ENCODE measurements at regions not wholly inside any gene's neighbourhood (a gene's known extent, or its start where the extent isn't known, plus 50 kb on each side); places are given as distances from the start of the nearest gene placed in this dataset.

DNA sequence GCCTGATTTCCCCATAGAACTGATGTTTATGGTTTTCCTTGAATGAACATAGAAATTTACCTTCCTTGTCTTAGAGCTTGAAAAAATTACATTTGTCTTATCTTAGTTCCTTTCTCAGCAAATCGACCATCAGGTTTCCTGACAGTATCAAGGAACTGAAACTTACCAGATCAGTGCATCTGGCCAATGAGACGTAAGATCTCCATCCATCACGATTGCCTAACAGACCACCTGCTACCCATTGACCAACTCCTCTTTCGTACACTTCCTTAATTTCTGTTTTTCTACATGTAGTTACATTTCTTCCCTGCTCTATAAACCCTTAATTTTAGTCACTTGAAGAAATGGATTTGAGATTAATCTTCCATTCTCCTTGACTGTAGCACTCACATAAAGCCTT lies 57.4 kb upstream of the TMPRSS15 start:
- Mint-ChIP-seq H3K27ac (no peak overlapping the region), H3K4me1 (no peaks in the 10 kb centered on the region), H3K27me3 (no peaks in the 10 kb centered on the region), H3K9me3 (peaks cover 26% of the 10 kb centered on the region), H3K4me3 (no peak overlapping the region), H3K36me3 (ENCODE audit: low read depth) (no peaks in the 10 kb centered on the region)
- DNase-seq = no peak
- ChIA-PET CTCF (no interaction called here), POLR2A (no interaction called here)

DNA sequence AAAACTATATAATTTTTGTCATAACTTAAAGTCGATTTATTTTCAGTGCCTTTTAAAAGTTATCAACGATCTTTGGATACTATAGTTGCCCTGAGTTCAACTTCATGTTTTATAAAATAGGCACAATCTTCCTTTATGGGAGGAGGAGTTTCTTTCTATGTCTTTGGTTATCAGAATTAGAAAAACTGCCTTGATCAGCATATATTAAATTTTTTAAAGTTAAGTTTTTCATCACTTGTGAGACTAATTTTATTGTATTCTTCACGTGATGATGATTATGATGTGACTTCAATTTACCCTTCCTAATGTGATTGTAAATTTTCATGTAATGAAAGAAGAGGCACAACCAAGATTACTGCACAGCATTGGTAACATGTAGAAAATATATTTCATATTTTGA lies 58.2 kb upstream of the TMPRSS15 start:
- POLR2A ChIA-PET = no interaction called here
- Mint-ChIP-seq H3K36me3 (ENCODE audit: low read depth) (no peaks in the 10 kb centered on the region), H3K4me3 (no peak overlapping the region), H3K27me3 (no peaks in the 10 kb centered on the region), H3K27ac (no peak overlapping the region), H3K4me1 (no peaks in the 10 kb centered on the region), H3K9me3 (peaks cover 30% of the 10 kb centered on the region)
- no peak for DNase-seq
- CTCF ChIA-PET = no interaction called here

GRCh38 chr21:18467715-18468114 lies 64.1 kb upstream of the TMPRSS15 start:
- POLR2A ChIA-PET = no interaction called here
- peaks cover 20% of the 10 kb centered on the region for H3K9me3 Mint-ChIP-seq
- H3K27ac Mint-ChIP-seq = no peak overlapping the region
- no peaks in the 10 kb centered on the region for H3K27me3 Mint-ChIP-seq
- CTCF ChIA-PET = no interaction called here
- no peaks in the 10 kb centered on the region for H3K36me3 Mint-ChIP-seq (ENCODE audit: low read depth)
- no peaks in the 10 kb centered on the region for H3K4me1 Mint-ChIP-seq
- H3K4me3 Mint-ChIP-seq = no peak overlapping the region
- no peak for DNase-seq

DNA sequence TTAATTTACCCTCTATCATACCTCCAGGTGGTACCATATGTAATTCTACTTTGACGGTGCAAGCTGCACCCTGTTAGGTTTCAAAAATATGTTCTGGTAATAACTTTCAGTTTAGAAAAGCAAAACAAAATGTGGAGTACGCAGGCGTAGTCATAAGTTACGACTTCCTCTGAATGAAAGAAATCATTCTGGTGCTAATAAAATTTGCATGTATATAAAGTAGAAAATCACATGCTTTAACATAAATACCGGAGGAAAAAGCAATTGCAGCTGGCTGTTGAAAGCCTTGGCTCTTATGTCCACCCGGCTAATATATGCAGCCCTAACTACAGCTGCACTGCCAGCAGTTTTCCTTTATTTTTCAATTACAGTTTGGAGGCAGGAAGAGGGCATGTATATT lies 65.2 kb upstream of the TMPRSS15 start:
- Mint-ChIP-seq H3K36me3 (ENCODE audit: low read depth) (no peaks in the 10 kb centered on the region), H3K4me3 (no peak overlapping the region), H3K4me1 (no peaks in the 10 kb centered on the region), H3K27me3 (no peaks in the 10 kb centered on the region), H3K27ac (no peak overlapping the region), H3K9me3 (peaks cover 11% of the 10 kb centered on the region)
- DNase-seq = no peak
- CTCF ChIA-PET = no interaction called here
- POLR2A ChIA-PET = no interaction called here

DNA sequence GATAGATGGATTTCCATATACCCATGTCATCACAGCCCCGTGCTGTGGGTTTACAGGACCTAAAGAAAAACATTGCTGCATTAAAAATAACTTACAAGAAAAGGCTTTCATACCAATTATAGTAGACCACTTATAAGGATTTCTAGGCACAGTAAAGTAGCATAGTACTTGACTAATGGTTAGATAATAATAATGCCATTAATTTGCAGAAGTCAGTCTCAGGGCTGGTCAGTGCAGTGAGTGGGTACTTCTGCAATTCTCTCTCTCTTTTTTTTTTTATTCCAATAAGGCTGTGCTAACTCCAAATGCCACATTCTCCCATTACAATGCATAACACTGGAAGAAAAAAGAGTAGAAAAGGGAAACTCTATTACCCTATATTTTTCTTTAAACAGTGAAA lies 73.1 kb upstream of the TMPRSS15 start:
- peaks cover 9% of the 10 kb centered on the region for H3K9me3 Mint-ChIP-seq
- DNase-seq = no peak
- ChIA-PET CTCF (no interaction called here), POLR2A (no interaction called here)
- no peaks in the 10 kb centered on the region for H3K36me3 Mint-ChIP-seq (ENCODE audit: low read depth)
- H3K4me1 Mint-ChIP-seq = no peaks in the 10 kb centered on the region
- no peaks in the 10 kb centered on the region for H3K27me3 Mint-ChIP-seq
- H3K4me3 Mint-ChIP-seq = no peak overlapping the region
- no peak overlapping the region for H3K27ac Mint-ChIP-seq

DNA sequence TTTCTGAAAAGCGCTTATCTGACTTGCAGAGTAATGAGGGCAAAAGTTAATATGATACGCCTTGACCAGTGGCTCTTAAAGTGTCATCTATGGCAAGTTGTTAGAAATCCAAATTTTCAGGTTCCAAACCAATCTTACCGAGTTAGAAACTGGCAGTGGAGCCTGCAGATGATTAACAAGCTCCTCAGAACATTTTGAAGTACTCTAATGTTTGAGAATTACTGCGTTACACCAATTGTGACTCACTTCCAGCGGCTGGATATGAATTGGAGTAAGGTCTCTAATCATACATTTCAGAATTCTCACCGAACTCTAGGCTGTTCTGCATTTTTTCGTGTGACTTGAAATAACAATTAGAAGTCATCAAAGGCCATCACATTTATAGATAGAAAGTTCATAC lies 73.5 kb upstream of the TMPRSS15 start:
- H3K27me3 Mint-ChIP-seq = no peaks in the 10 kb centered on the region
- CTCF ChIA-PET = no interaction called here
- H3K4me1 Mint-ChIP-seq = no peaks in the 10 kb centered on the region
- H3K4me3 Mint-ChIP-seq = no peak overlapping the region
- POLR2A ChIA-PET = no interaction called here
- no peak overlapping the region for H3K27ac Mint-ChIP-seq
- peaks cover 9% of the 10 kb centered on the region for H3K9me3 Mint-ChIP-seq
- H3K36me3 Mint-ChIP-seq (ENCODE audit: low read depth) = no peaks in the 10 kb centered on the region
- no peak for DNase-seq

DNA sequence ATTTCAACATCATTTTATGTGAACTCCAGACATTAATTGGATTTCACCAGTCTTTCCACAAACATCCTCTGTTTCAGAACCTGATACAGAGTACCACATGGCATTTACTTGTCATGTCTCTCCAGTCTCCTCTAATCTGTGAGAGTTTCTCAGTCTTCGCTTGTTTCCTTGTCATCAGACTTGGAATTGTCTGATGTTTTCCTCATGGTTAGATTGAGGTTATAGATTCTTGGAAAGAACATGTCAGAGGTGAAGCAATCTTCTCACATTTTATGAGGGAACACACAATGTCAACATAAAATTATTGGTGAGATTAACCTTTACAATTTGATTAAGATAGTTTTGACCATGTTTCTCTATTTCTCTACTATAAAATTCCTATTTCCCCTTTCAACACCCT lies 74.9 kb upstream of the TMPRSS15 start:
- no peaks in the 10 kb centered on the region for H3K36me3 Mint-ChIP-seq (ENCODE audit: low read depth)
- H3K27ac Mint-ChIP-seq = no peak overlapping the region
- ChIA-PET CTCF (no interaction called here), POLR2A (no interaction called here)
- no peak for DNase-seq
- no peak overlapping the region for H3K4me3 Mint-ChIP-seq
- no peaks in the 10 kb centered on the region for H3K27me3 Mint-ChIP-seq
- H3K9me3 Mint-ChIP-seq = peaks cover 9% of the 10 kb centered on the region
- H3K4me1 Mint-ChIP-seq = no peaks in the 10 kb centered on the region

DNA sequence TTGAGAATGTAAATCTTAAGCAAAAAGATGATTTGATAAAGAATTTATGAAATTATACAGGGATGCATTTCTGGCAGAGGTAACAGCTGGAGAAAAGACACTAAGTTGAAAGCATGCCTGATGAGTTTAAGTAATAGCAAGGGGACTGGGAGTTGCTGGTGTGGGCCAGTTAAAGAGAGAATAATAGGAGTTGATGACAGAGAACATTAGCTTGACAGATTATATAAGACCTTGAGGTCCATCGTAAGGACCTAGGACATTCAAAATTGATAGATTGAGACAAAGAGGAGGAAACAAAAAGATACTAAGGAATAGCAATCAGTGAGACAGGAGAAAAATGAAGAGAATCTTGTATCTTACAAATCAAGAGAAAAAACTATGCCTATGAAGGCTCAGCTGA lies 84.7 kb upstream of the TMPRSS15 start:
- CTCF ChIA-PET = no interaction called here
- H3K27me3 Mint-ChIP-seq = no peaks in the 10 kb centered on the region
- H3K4me3 Mint-ChIP-seq = no peak overlapping the region
- POLR2A ChIA-PET = no interaction called here
- H3K4me1 Mint-ChIP-seq = no peaks in the 10 kb centered on the region
- DNase-seq = no peak
- H3K27ac Mint-ChIP-seq = no peak overlapping the region
- no peaks in the 10 kb centered on the region for H3K36me3 Mint-ChIP-seq (ENCODE audit: low read depth)
- no peaks in the 10 kb centered on the region for H3K9me3 Mint-ChIP-seq

DNA sequence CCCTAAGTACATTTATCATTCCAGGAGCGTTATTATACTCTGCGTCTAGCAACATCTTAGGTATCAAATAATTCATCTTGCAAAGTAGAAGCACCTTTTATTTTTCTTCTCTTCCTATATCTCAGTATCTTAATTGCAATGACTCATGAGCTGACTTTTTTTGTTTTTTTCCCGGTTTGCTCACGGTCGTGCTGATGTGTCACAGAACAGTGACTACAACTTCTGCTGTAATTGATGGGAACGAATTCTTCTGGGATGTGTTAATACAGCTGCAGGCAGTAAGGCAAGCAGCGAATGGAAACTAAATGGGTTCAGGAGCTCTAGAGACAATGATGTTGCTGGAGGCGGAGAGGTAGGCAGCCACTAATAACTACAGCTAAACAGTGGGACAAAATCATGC lies 89.8 kb upstream of the TMPRSS15 start:
- no peaks in the 10 kb centered on the region for H3K36me3 Mint-ChIP-seq (ENCODE audit: low read depth)

DNA sequence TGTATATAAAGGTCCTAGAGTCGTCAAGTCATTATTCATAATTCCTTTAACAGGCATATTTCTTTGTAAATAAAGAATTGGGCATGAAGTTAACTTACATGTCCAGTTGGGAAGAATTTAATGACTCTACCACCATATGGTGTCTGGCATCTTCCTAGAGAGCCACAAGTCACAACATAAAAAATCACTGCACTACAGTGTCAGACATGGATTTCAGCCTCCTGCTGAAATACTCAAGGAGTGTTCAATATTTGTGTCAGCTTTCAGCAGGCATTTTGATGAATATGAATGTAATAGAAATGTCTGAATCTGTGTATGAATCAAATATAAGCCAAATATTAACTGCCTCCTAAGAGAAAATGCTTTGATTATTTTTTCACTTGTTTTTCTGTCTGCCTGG lies 91.9 kb upstream of the TMPRSS15 start:
- H3K4me1 Mint-ChIP-seq = no peaks in the 10 kb centered on the region
- H3K27ac Mint-ChIP-seq = no peak overlapping the region
- ChIA-PET CTCF (no interaction called here), POLR2A (no interaction called here)
- no peak for DNase-seq
- H3K9me3 Mint-ChIP-seq = peaks cover 2% of the 10 kb centered on the region
- no peaks in the 10 kb centered on the region for H3K36me3 Mint-ChIP-seq (ENCODE audit: low read depth)
- no peaks in the 10 kb centered on the region for H3K27me3 Mint-ChIP-seq
- H3K4me3 Mint-ChIP-seq = no peak overlapping the region

More for the DNA sequence above, 89.8 kb upstream of the TMPRSS15 start:
- Mint-ChIP-seq H3K4me3 (no peak overlapping the region), H3K27ac (no peak overlapping the region), H3K27me3 (no peaks in the 10 kb centered on the region), H3K9me3 (peaks cover 2% of the 10 kb centered on the region), H3K4me1 (no peaks in the 10 kb centered on the region)
- ChIA-PET CTCF (no interaction called here), POLR2A (no interaction called here)
- DNase-seq = no peak

- ChIA-PET POLR2A (no interaction called here), CTCF (no interaction called here)
- Mint-ChIP-seq H3K27ac (no peak overlapping the region), H3K27me3 (no peaks in the 10 kb centered on the region), H3K36me3 (ENCODE audit: low read depth) (no peaks in the 10 kb centered on the region), H3K4me3 (no peak overlapping the region), H3K9me3 (peaks cover 1% of the 10 kb centered on the region), H3K4me1 (no peaks in the 10 kb centered on the region)
- no peak for DNase-seq
Measured at GRCh38 chr21:18498431-18498830, 94.8 kb upstream of the TMPRSS15 start.

DNA sequence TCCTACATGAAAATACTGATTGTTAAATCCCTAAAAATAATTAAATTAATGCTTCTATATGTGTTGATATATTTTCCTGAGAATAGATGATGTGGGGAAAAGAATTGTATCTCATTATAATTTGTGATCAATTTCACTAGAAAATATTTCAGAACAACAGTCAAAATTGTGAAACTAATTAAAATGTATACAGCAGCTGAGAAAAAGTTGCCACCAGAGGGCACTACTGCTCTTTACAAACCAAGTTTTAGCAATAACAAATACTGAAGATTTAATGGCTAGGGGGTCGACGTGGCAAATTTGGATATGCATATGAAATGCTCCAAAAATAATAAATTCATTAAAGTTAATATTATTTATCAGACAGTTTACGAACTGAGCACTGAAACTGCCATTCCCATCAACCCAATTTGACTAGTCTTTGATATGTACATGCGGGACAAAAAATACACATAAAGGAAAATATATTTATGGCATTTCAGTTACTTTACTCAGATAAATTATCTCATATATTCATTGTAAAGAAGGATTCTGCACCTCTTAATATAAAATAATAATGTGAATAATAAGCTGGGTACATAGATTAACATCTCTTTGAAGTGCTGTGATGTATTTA lies 96.3 kb upstream of the TMPRSS15 start:
- peak; percentile 20 for DNase-seq
- no peak overlapping the region for H3K4me3 Mint-ChIP-seq
- H3K9me3 Mint-ChIP-seq = peaks cover 3% of the 10 kb centered on the region
- H3K27me3 Mint-ChIP-seq = no peaks in the 10 kb centered on the region
- POLR2A ChIA-PET = no interaction called here
- CTCF ChIA-PET = interaction anchor here (1.3 kb wide), 1 partner anchor 12 kb away, joined by 3 read pairs; no protein-coding TSS in a partner anchor
- H3K4me1 Mint-ChIP-seq = no peaks in the 10 kb centered on the region
- no peaks in the 10 kb centered on the region for H3K36me3 Mint-ChIP-seq (ENCODE audit: low read depth)
- no peak overlapping the region for H3K27ac Mint-ChIP-seq

DNA sequence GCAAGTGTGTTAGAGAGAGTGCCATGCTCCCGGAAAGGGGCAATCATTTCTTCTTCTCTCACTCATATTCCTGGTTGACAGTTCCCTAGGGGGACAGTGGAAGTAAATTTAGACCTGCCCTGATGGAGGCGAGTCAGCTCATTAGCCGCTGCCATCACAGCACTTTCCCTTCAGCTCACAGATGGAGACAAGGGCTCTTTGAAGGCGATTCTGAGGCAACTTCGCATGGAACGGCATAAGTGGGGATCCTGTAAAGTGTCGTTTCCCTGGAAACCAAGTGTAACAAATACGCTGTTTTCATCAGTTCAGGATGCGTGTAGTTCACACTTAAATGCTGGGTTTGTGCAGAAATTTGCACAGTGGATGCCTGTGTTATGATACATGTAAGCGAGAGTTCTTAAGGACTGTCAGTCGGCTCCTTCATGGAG lies 114.5 kb upstream of the TMPRSS15 start:
- H3K9me3 Mint-ChIP-seq = peaks cover 6% of the 10 kb centered on the region
- H3K4me3 Mint-ChIP-seq = no peak overlapping the region
- ChIA-PET POLR2A (no interaction called here), CTCF (no interaction called here)
- no peaks in the 10 kb centered on the region for H3K36me3 Mint-ChIP-seq (ENCODE audit: low read depth)
- no peak overlapping the region for H3K27ac Mint-ChIP-seq
- H3K27me3 Mint-ChIP-seq = no peaks in the 10 kb centered on the region
- DNase-seq = no peak
- no peaks in the 10 kb centered on the region for H3K4me1 Mint-ChIP-seq

DNA sequence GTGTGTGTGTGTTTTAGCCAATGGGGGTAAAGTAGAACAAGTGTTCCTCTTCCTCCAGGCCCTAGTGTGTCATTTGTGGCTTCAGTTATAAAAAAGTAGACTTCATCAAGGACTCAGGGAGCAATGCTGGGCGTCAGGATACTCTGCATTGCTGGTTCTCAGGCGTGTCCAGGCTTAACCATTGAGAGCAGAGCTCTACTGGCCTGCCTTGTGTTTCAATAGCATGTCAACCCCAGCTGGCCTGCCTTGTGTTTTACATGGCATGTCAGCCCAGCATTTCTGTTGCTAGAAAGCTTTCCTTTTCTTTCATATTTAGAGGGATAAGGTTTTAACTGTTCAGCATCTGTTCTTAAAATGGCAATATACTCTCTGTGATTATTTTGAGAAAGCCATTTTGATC lies 117.6 kb upstream of the TMPRSS15 start:
- Mint-ChIP-seq H3K27ac (no peak overlapping the region), H3K4me3 (no peak overlapping the region), H3K36me3 (ENCODE audit: low read depth) (no peaks in the 10 kb centered on the region), H3K9me3 (peaks cover 4% of the 10 kb centered on the region), H3K4me1 (no peaks in the 10 kb centered on the region), H3K27me3 (no peaks in the 10 kb centered on the region)
- POLR2A ChIA-PET = no interaction called here
- DNase-seq = no peak
- CTCF ChIA-PET = no interaction called here

Measured in activated CD4-positive, alpha-beta memory T cell treated with anti-CD3 and anti-CD28 coated beads, Interleukin-2, amount 10 ng/mL, durations not matched to agents 7 days and 5 days (primary cell).